ENCODE measurements at regions not wholly inside any gene's neighbourhood (a gene's known extent, or its start where the extent isn't known, plus 50 kb on each side); places are given as distances from the start of the nearest gene placed in this dataset.

DNA sequence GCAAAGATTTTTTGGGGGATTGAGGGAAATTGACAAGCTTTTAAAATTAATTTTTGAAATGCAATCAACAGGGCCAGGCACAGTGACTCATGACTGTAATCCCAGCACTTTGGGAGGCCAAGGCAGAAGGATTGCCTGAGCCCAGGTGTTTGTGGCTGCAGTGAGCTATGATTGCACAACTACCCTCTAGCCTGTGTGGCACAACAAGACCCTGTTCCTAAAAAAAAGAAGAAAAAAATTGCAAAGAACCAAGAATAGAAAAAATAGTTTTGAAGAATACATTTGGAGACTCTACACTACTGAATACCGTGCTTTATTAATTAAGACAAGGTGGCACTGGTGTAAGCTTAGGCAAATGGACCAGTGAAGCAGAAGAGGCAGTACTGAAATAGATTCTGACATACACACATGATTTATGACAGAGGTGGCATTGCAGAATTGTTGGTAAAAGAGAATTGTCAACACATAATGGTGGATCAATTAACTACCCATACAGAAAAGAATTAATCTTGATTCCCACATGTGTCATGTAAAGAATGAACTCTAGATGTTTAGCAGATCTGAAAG lies 443.3 kb upstream of the ATP11B start:
- TF ChIP-seq, protein P1, sequence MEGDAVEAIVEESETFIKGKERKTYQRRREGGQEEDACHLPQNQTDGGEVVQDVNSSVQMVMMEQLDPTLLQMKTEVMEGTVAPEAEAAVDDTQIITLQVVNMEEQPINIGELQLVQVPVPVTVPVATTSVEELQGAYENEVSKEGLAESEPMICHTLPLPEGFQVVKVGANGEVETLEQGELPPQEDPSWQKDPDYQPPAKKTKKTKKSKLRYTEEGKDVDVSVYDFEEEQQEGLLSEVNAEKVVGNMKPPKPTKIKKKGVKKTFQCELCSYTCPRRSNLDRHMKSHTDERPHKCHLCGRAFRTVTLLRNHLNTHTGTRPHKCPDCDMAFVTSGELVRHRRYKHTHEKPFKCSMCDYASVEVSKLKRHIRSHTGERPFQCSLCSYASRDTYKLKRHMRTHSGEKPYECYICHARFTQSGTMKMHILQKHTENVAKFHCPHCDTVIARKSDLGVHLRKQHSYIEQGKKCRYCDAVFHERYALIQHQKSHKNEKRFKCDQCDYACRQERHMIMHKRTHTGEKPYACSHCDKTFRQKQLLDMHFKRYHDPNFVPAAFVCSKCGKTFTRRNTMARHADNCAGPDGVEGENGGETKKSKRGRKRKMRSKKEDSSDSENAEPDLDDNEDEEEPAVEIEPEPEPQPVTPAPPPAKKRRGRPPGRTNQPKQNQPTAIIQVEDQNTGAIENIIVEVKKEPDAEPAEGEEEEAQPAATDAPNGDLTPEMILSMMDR (IDR thresholded peaks at IDR 0.05; ENCODE audit: borderline replicate concordance, extremely low read depth, insufficient read depth), result no peak
- H3K36me3 ChIP-seq (ENCODE audit: control insufficient read depth in 2 of 3, insufficient read depth in 3 of 3, low read length in 3 of 3), result no peaks in the 10 kb centered on the region
- no peaks in the 10 kb centered on the region for H3K4me1 ChIP-seq (ENCODE audit: control insufficient read depth in 2 of 3, insufficient read depth in 2 of 3, low read depth in 1 of 3, low read length in 3 of 3)
- no peak for FAIRE-seq
- H3K27ac ChIP-seq (ENCODE audit: low read depth in 2 of 2, low read length in 2 of 2), result no peak overlapping the region
- intact Hi-C loops (cut with DNase I), result no loop called here
- H3K9ac ChIP-seq (ENCODE audit: low read length in 3 of 3), result no peak overlapping the region
- no peaks in the 10 kb centered on the region for H3K9me3 ChIP-seq (ENCODE audit: control insufficient read depth in 2 of 3, insufficient read depth in 1 of 3, low read length in 3 of 3)
- H3K27me3 ChIP-seq (ENCODE audit: control insufficient read depth, insufficient read depth, low read length), result no peaks in the 10 kb centered on the region
- DNase-seq, result no peak
- H3K4me3 ChIP-seq (ENCODE audit: low read length in 3 of 3), result no peak overlapping the region

DNA sequence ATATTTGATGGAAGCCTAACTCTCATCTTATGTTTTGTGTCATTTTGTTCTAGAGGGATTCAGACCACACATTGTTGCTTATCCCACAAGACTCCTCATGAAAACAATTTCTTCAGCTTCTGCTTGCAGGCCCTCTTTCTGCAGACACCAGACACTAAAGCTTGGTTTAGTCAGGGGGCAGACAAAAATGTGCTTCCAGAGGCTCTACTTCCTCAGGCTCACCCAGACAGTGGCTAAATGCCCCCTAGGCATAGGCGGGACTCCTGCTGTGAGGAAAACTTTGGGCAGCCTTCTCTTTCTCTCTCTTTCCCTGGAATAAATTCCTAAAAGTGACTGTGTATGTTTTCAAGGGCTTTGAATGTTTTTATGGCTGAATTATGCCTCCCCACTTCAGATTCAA lies 435.4 kb upstream of the ATP11B start:
- no peak overlapping the region for H3K4me3 ChIP-seq (ENCODE audit: low read length in 3 of 3)
- H3K9ac ChIP-seq (ENCODE audit: low read length in 3 of 3), result no peak overlapping the region
- intact Hi-C loops (cut with DNase I), result no loop called here
- FAIRE-seq, result no peak
- H3K36me3 ChIP-seq (ENCODE audit: control insufficient read depth in 2 of 3, insufficient read depth in 3 of 3, low read length in 3 of 3), result no peaks in the 10 kb centered on the region
- H3K9me3 ChIP-seq (ENCODE audit: control insufficient read depth in 2 of 3, insufficient read depth in 1 of 3, low read length in 3 of 3), result no peaks in the 10 kb centered on the region
- no peak overlapping the region for H3K27ac ChIP-seq (ENCODE audit: low read depth in 2 of 2, low read length in 2 of 2)
- H3K27me3 ChIP-seq (ENCODE audit: control insufficient read depth, insufficient read depth, low read length), result no peaks in the 10 kb centered on the region
- H3K4me1 ChIP-seq (ENCODE audit: control insufficient read depth in 2 of 3, insufficient read depth in 2 of 3, low read depth in 1 of 3, low read length in 3 of 3), result no peaks in the 10 kb centered on the region
- DNase-seq, result no peak
- TF ChIP-seq, protein P1 (IDR thresholded peaks at IDR 0.05; ENCODE audit: borderline replicate concordance, extremely low read depth, insufficient read depth), result no peak

DNA sequence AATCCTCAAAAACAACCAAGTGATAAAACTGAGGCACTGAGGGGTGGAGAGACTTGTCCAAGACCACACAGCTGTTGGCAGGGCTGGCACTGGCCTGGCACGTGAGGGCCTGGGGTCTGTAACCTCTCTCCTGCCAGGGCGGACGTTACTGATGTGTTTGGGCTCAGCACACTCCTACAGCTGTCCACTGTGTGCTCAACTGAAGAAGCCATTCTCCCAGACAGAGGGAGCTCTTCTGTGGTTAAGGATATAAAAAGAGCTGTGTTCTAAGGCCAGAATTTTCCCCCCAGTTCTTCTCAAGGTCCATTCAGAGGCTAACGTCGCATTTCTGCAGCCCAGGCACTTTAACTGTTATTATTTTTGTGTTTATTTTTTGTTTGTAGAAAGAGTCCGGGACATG lies 429.0 kb upstream of the ATP11B start:
- DNase-seq (no peak), FAIRE-seq (no peak)
- intact Hi-C loops (cut with DNase I), result no loop called here
- TF ChIP-seq, protein P1 (IDR thresholded peaks at IDR 0.05; ENCODE audit: borderline replicate concordance, extremely low read depth, insufficient read depth), result no peak
- H3K9ac ChIP-seq (ENCODE audit: low read length in 3 of 3), result no peak overlapping the region
- H3K27ac ChIP-seq (ENCODE audit: low read depth in 2 of 2, low read length in 2 of 2), result no peak overlapping the region
- no peaks in the 10 kb centered on the region for H3K9me3 ChIP-seq (ENCODE audit: control insufficient read depth in 2 of 3, insufficient read depth in 1 of 3, low read length in 3 of 3)
- H3K27me3 ChIP-seq (ENCODE audit: control insufficient read depth, insufficient read depth, low read length), result no peaks in the 10 kb centered on the region
- H3K36me3 ChIP-seq (ENCODE audit: control insufficient read depth in 2 of 3, insufficient read depth in 3 of 3, low read length in 3 of 3), result no peaks in the 10 kb centered on the region
- no peak overlapping the region for H3K4me3 ChIP-seq (ENCODE audit: low read length in 3 of 3)
- no peaks in the 10 kb centered on the region for H3K4me1 ChIP-seq (ENCODE audit: control insufficient read depth in 2 of 3, insufficient read depth in 2 of 3, low read depth in 1 of 3, low read length in 3 of 3)

All from kidney (tissue), 13 donors.